Liver (tissue), 7 donors: ENCODE measurements at regions not wholly inside any gene's neighbourhood (a gene's known extent, or its start where the extent isn't known, plus 50 kb on each side); places are given as distances from the start of the nearest gene placed in this dataset.

Source experiments
- DNase-seq: peaks from one replicate; pipeline ENCODE4 v3.0.0-alpha.2; 2017; ENCODE audit warnings: low spot score
- H3K27ac ChIP-seq, 2 donors: one replicate each; pipeline ENCODE4 v1.7.0; 2013; ENCODE audit warnings: inconsistent platforms in 2 of 2, low read length in 2 of 2, control low read depth in 1 of 2, low read depth in 1 of 2, mild to moderate bottlenecking in 1 of 2
- H3K27me3 ChIP-seq, 4 donors: one replicate each; pipeline versions ENCODE4 v1.6.1 to v1.7.0; 2013; ENCODE audit warnings: low read length in 3 of 4, inconsistent platforms in 1 of 4, mild to moderate bottlenecking in 1 of 4, moderate library complexity in 1 of 4; ENCODE audit not compliant: control insufficient read depth in 4 of 4, insufficient read depth in 4 of 4
- H3K36me3 ChIP-seq, 4 donors: one replicate each; pipeline versions ENCODE4 v1.6.1 to v1.7.0; 2013; ENCODE audit warnings: low read length in 3 of 4, mild to moderate bottlenecking in 3 of 4, low read depth in 1 of 4, moderate library complexity in 1 of 4; ENCODE audit not compliant: control insufficient read depth in 4 of 4, insufficient read depth in 3 of 4
- H3K4me1 ChIP-seq, 4 donors: one replicate each; pipeline versions ENCODE4 v1.6.1 to v1.7.0; 2013; ENCODE audit warnings: low read length in 3 of 4, mild to moderate bottlenecking in 3 of 4, moderate library complexity in 1 of 4; ENCODE audit not compliant: control insufficient read depth in 4 of 4, insufficient read depth in 4 of 4
- H3K4me3 ChIP-seq, 3 donors: one replicate each; pipeline versions ENCODE4 v1.6.1 to v1.7.0; 2013; ENCODE audit warnings: low read length in 3 of 3, control low read depth in 1 of 3, low read depth in 1 of 3, mild to moderate bottlenecking in 1 of 3
- H3K9ac ChIP-seq, 2 donors: one replicate each; pipeline ENCODE4 v1.7.0; 2013; ENCODE audit warnings: low read length in 2 of 2, mild to moderate bottlenecking in 2 of 2, moderate library complexity in 2 of 2, control low read depth in 1 of 2, low read depth in 1 of 2
- H3K9me3 ChIP-seq, 4 donors: one replicate each; pipeline versions ENCODE4 v1.6.1 to v1.7.0; 2013; ENCODE audit warnings: low read length in 3 of 4; ENCODE audit not compliant: control insufficient read depth in 4 of 4
- EGR1 ChIP-seq, 2 donors: IDR thresholded peaks; 2 replicates each; pipeline ENCODE4 v1.6.1; 2016 to 2018; ENCODE audit warnings: antibody characterized with exemption in 2 of 2, low read depth in 2 of 2
- FOXA1 ChIP-seq: IDR thresholded peaks from 2 replicates; pipeline ENCODE4 v1.6.1; 2016; ENCODE audit warnings: antibody characterized with exemption
- FOXA2 ChIP-seq: IDR thresholded peaks from 2 replicates; pipeline ENCODE4 v1.6.1; 2016; ENCODE audit warnings: antibody characterized with exemption
- GABPA ChIP-seq, 2 donors: IDR thresholded peaks in 1 of 2; conservative IDR thresholded peaks in 1 of 2; 2 replicates each; pipeline ENCODE4 v1.6.1; 2016; ENCODE audit warnings: antibody characterized with exemption in 2 of 2, mild to moderate bottlenecking in 1 of 2, moderate library complexity in 1 of 2
- HNF4G ChIP-seq: IDR thresholded peaks from 2 replicates; pipeline ENCODE4 v1.6.1; 2016; ENCODE audit warnings: antibody characterized with exemption
- JUND ChIP-seq, 2 donors: IDR thresholded peaks; 2 replicates each; pipeline ENCODE4 v1.6.1; 2016; ENCODE audit warnings: antibody characterized with exemption in 2 of 2
- NR2F2 ChIP-seq: IDR thresholded peaks from 2 replicates; pipeline ENCODE4 v1.6.1; 2016; ENCODE audit warnings: antibody characterized with exemption
- RAD21 ChIP-seq, 2 donors: IDR thresholded peaks; 2 replicates each; pipeline ENCODE4 v1.6.1; 2016; ENCODE audit warnings: antibody characterized with exemption in 2 of 2, mild to moderate bottlenecking in 2 of 2
- RXRA ChIP-seq, 2 donors: IDR thresholded peaks; 2 replicates each; pipeline ENCODE4 v1.6.1; 2017 to 2018; ENCODE audit warnings: antibody characterized with exemption in 2 of 2, mild to moderate bottlenecking in 1 of 2
- SP1 ChIP-seq: IDR thresholded peaks from 2 replicates; pipeline ENCODE4 v1.6.1; 2018; ENCODE audit warnings: antibody characterized with exemption, mild to moderate bottlenecking
- TAF1 ChIP-seq: conservative IDR thresholded peaks from 2 replicates; pipeline ENCODE4 v1.6.1; 2016; ENCODE audit warnings: antibody characterized with exemption, mild to moderate bottlenecking
- YY1 ChIP-seq: IDR thresholded peaks from 2 replicates; pipeline ENCODE4 v1.6.1; 2016; ENCODE audit warnings: antibody characterized with exemption, mild to moderate bottlenecking
- WGBS: extraction: QIAGEN DNeasy Blood & Tissue Kit; methylation state at CpG from one replicate; pipeline ENCODE4 v1.1.7; 2013; 5-methylcytosine and 5-hydroxymethylcytosine counted together
- TF ChIP-seq, protein P1 (sequence below): IDR thresholded peaks from 2 replicates; pipeline ENCODE4 v1.6.1; 2016; ENCODE audit warnings: antibody characterized with exemption
- TF ChIP-seq, protein P2 (sequence below): IDR thresholded peaks from 2 replicates; pipeline ENCODE4 v1.6.1; 2016; ENCODE audit warnings: antibody characterized with exemption
- TF ChIP-seq, protein P3 (sequence below): IDR thresholded peaks from 2 replicates; pipeline ENCODE4 v1.6.1; 2016; ENCODE audit warnings: antibody characterized with exemption, mild to moderate bottlenecking
- TF ChIP-seq, protein P4 (sequence below): IDR thresholded peaks from 2 replicates; pipeline ENCODE4 v1.6.1; 2016; ENCODE audit warnings: antibody characterized with exemption
- donor health status: healthy.
- donor health status: healthy.
- donor health status: healthy.
- donor health status: healthy.

DNA sequence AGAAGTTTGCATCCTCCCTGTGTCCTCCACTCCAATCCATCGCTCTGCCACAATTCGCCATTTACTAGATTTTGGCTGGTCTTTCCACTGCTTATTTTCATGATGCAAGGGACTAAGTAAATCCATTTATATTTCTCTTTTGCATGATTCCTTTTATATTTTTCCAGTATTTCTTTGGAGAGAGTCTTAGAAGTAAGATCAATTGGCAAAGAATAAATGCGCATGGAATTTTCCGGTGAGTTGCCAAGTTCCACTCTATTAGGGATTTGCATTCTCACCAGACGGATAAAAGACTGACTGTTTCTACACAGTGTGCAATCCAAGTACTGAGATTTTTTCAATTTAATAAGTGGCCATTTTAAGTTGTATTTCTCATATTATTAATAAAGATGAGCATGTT is 91.7 kb upstream of the PHACTR3 start (continued):
- TF ChIP-seq, protein P1, sequence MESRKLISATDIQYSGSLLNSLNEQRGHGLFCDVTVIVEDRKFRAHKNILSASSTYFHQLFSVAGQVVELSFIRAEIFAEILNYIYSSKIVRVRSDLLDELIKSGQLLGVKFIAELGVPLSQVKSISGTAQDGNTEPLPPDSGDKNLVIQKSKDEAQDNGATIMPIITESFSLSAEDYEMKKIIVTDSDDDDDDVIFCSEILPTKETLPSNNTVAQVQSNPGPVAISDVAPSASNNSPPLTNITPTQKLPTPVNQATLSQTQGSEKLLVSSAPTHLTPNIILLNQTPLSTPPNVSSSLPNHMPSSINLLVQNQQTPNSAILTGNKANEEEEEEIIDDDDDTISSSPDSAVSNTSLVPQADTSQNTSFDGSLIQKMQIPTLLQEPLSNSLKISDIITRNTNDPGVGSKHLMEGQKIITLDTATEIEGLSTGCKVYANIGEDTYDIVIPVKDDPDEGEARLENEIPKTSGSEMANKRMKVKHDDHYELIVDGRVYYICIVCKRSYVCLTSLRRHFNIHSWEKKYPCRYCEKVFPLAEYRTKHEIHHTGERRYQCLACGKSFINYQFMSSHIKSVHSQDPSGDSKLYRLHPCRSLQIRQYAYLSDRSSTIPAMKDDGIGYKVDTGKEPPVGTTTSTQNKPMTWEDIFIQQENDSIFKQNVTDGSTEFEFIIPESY = no peak
- TF ChIP-seq JUND (IDR thresholded peaks at IDR 0.05) (no peak), FOXA2 (no peak), NR2F2 (no peak), EGR1 (IDR thresholded peaks at IDR 0.05; ENCODE audit: low read depth in 2 of 2) (no peak), GABPA (IDR thresholded peaks at IDR 0.05 in 1 of 2, conservative IDR thresholded peaks at IDR 0.05 in 1 of 2) (no peak), RXRA (IDR thresholded peaks at IDR 0.05) (no peak), FOXA1 (no peak), SP1 (no peak)
- TF ChIP-seq, protein P2, sequence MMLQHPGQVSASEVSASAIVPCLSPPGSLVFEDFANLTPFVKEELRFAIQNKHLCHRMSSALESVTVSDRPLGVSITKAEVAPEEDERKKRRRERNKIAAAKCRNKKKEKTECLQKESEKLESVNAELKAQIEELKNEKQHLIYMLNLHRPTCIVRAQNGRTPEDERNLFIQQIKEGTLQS = no peak

DNA sequence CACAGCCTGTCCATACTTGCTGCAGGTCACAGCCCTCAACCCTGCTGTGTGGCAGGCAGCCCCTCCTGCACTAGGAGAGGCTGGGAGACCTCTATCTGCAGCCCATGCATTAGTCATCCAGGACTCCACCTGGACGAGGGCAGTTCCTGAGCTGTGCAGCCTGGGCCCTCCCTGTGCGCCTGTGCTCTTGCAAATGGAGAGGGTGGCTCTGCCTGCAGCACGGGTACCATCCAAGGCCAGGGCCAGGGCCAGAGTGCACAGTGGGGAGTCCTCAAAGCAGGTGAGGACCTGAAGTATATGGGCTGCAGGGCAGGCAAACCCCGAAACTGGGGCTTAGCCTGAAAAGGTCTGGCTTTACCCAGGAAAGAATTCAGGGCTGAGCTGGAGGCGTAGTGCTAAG is 89.8 kb upstream of the PHACTR3 start:
- no peaks in the 10 kb centered on the region for H3K36me3 ChIP-seq
- WGBS = 65% methylated on average over 5 of the region's 5 CpGs
- no peak overlapping the region for H3K9ac ChIP-seq
- H3K4me3 ChIP-seq = no peak overlapping the region
- H3K9me3 ChIP-seq = no peaks in the 10 kb centered on the region
- no peak for TF ChIP-seq FOXA1
- TF ChIP-seq, protein P1 = no peak
- TF ChIP-seq HNF4G = no peak
- TF ChIP-seq, protein P3, sequence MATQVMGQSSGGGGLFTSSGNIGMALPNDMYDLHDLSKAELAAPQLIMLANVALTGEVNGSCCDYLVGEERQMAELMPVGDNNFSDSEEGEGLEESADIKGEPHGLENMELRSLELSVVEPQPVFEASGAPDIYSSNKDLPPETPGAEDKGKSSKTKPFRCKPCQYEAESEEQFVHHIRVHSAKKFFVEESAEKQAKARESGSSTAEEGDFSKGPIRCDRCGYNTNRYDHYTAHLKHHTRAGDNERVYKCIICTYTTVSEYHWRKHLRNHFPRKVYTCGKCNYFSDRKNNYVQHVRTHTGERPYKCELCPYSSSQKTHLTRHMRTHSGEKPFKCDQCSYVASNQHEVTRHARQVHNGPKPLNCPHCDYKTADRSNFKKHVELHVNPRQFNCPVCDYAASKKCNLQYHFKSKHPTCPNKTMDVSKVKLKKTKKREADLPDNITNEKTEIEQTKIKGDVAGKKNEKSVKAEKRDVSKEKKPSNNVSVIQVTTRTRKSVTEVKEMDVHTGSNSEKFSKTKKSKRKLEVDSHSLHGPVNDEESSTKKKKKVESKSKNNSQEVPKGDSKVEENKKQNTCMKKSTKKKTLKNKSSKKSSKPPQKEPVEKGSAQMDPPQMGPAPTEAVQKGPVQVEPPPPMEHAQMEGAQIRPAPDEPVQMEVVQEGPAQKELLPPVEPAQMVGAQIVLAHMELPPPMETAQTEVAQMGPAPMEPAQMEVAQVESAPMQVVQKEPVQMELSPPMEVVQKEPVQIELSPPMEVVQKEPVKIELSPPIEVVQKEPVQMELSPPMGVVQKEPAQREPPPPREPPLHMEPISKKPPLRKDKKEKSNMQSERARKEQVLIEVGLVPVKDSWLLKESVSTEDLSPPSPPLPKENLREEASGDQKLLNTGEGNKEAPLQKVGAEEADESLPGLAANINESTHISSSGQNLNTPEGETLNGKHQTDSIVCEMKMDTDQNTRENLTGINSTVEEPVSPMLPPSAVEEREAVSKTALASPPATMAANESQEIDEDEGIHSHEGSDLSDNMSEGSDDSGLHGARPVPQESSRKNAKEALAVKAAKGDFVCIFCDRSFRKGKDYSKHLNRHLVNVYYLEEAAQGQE = no peak
- no peak for TF ChIP-seq TAF1
- TF ChIP-seq, protein P2 = no peak
- TF ChIP-seq RXRA (IDR thresholded peaks at IDR 0.05) = no peak
- no peak for TF ChIP-seq JUND (IDR thresholded peaks at IDR 0.05)
- TF ChIP-seq NR2F2 = no peak
- TF ChIP-seq, protein P4, sequence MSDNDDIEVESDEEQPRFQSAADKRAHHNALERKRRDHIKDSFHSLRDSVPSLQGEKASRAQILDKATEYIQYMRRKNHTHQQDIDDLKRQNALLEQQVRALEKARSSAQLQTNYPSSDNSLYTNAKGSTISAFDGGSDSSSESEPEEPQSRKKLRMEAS = no peak
- TF ChIP-seq YY1 = no peak
- no peak for TF ChIP-seq RAD21 (IDR thresholded peaks at IDR 0.05)
- DNase-seq = no peak
- H3K4me1 ChIP-seq = no peaks in the 10 kb centered on the region
- H3K27ac ChIP-seq = no peak overlapping the region
- peaks cover 0 to 12% (median 2%) of the 10 kb centered on the region in 4 donors for H3K27me3 ChIP-seq
